Breast epithelium (tissue), 4 donors: ENCODE measurements at regions not wholly inside any gene's neighbourhood (a gene's known extent, or its start where the extent isn't known, plus 50 kb on each side); places are given as distances from the start of the nearest gene placed in this dataset.

Experiments
- DNase-seq, 2 donors: peaks; one replicate each; pipeline ENCODE4 v3.0.0-alpha.2; 2019; ENCODE audit warnings: low spot score in 2 of 2
- H3K27ac ChIP-seq, 2 donors: fragments of 200-600 bp; sonication (generic) in 1 of 2; one replicate each; pipeline ENCODE4 v1.5.1; 2016 to 2019; ENCODE audit warnings: mild to moderate bottlenecking in 1 of 2
- H3K27me3 ChIP-seq, 2 donors: fragments of 200-600 bp; sonication (generic) in 1 of 2; one replicate each; pipeline versions ENCODE4 v1.5.1 to v1.6.0; 2017 to 2019; ENCODE audit warnings: control low read depth in 1 of 2, mild to moderate bottlenecking in 1 of 2
- H3K36me3 ChIP-seq: fragments of 200-600 bp; one replicate; pipeline ENCODE4 v1.5.1; 2019
- H3K4me1 ChIP-seq, 2 donors: fragments of 200-600 bp; sonication (generic); one replicate each; pipeline ENCODE4 v1.5.1; 2016 to 2019; ENCODE audit warnings: control low read depth in 1 of 2
- H3K4me3 ChIP-seq, 3 donors: fragments of 200-600 bp; sonication (generic); 1 replicate in 2 of 3; 2 replicates in 1 of 3; pipeline ENCODE4 v1.5.1; 2016 to 2019; ENCODE audit warnings: mild to moderate bottlenecking in 3 of 3, moderate library complexity in 2 of 3
- H3K9me3 ChIP-seq, 2 donors: fragments of 200-600 bp; sonication (generic) in 1 of 2; one replicate each; pipeline ENCODE4 v1.5.1; 2016 to 2019; ENCODE audit warnings: control low read depth in 1 of 2
- CTCF ChIP-seq, 3 donors: fragments of 450-650 bp; IDR thresholded peaks; one replicate each; pipeline ENCODE4 v1.5.1; 2016 to 2017; ENCODE audit warnings: antibody characterized with exemption in 3 of 3, mild to moderate bottlenecking in 3 of 3, moderate library complexity in 3 of 3
- POLR2A ChIP-seq: fragments of 450-650 bp; IDR thresholded peaks from one replicate; pipeline ENCODE4 v1.6.1; 2016; ENCODE audit warnings: antibody characterized with exemption, mild to moderate bottlenecking, moderate library complexity
- POLR2AphosphoS5 ChIP-seq, 3 donors: sonication (generic); formaldehyde crosslinking; IDR thresholded peaks; one replicate each; pipeline ENCODE4 v1.6.1; 2017; ENCODE audit warnings: antibody characterized with exemption in 3 of 3
- intact Hi-C: fragments of 100-400 bp; cut with DNase I; formaldehyde crosslinking; loops from one replicate; pipeline ENCODE4 v1.15.1; 2023; ENCODE audit warnings: low total_unique reads

GRCh38 chr13:111413407-111414187 lies 93.2 kb downstream of the TEX29 start:
- no peaks in the 10 kb centered on the region for H3K4me1 ChIP-seq
- TF ChIP-seq POLR2A, result no peak
- no peak for TF ChIP-seq CTCF (IDR thresholded peaks at IDR 0.05)
- TF ChIP-seq POLR2AphosphoS5 (IDR thresholded peaks at IDR 0.05), result no peak
- no peaks in the 10 kb centered on the region for H3K36me3 ChIP-seq
- no peak for DNase-seq
- intact Hi-C loops, result no loop called here
- no peaks in the 10 kb centered on the region for H3K9me3 ChIP-seq
- H3K4me3 ChIP-seq, result no peak overlapping the region
- no peak overlapping the region for H3K27ac ChIP-seq
- H3K27me3 ChIP-seq, result peaks cover 0 to 77% of the 10 kb centered on the region in 2 donors

- intact Hi-C loops, result no loop called here
- Histone ChIP-seq H3K4me3 (no peak overlapping the region), H3K9me3 (no peaks in the 10 kb centered on the region), H3K36me3 (no peaks in the 10 kb centered on the region), H3K27me3 (peaks cover 0 to 70% of the 10 kb centered on the region in 2 donors), H3K27ac (no peak overlapping the region), H3K4me1 (no peaks in the 10 kb centered on the region)
- no peak for DNase-seq
- TF ChIP-seq CTCF (IDR thresholded peaks at IDR 0.05) (no peak), POLR2AphosphoS5 (IDR thresholded peaks at IDR 0.05) (no peak), POLR2A (no peak)
These were observed 93.9 kb downstream of the TEX29 start for GRCh38 chr13:111414341-111414740.

- Histone ChIP-seq H3K4me1 (no peaks in the 10 kb centered on the region), H3K9me3 (no peaks in the 10 kb centered on the region), H3K4me3 (no peak overlapping the region), H3K36me3 (no peaks in the 10 kb centered on the region), H3K27ac (no peak overlapping the region), H3K27me3 (peaks cover 0 to 65% of the 10 kb centered on the region in 2 donors)
- intact Hi-C loops, result no loop called here
- TF ChIP-seq POLR2A, result no peak
- no peak for TF ChIP-seq CTCF (IDR thresholded peaks at IDR 0.05)
- no peak for TF ChIP-seq POLR2AphosphoS5 (IDR thresholded peaks at IDR 0.05)
- DNase-seq, result no peak
These were observed 94.8 kb downstream of the TEX29 start for GRCh38 chr13:111415246-111415645.

GRCh38 chr13:111415765-111416164 lies 95.3 kb downstream of the TEX29 start:
- Histone ChIP-seq H3K27ac (no peak overlapping the region), H3K9me3 (no peaks in the 10 kb centered on the region), H3K36me3 (no peaks in the 10 kb centered on the region), H3K4me1 (no peaks in the 10 kb centered on the region), H3K4me3 (no peak overlapping the region), H3K27me3 (peaks cover 0 to 64% of the 10 kb centered on the region in 2 donors)
- intact Hi-C loops, result no loop called here
- TF ChIP-seq POLR2A, result no peak
- TF ChIP-seq POLR2AphosphoS5 (IDR thresholded peaks at IDR 0.05), result no peak
- no peak for DNase-seq

- Histone ChIP-seq H3K4me3 (no peak overlapping the region), H3K27ac (no peak overlapping the region), H3K36me3 (no peaks in the 10 kb centered on the region), H3K9me3 (no peaks in the 10 kb centered on the region), H3K27me3 (peaks cover 0 to 50% of the 10 kb centered on the region in 2 donors), H3K4me1 (peaks cover 0 to 3% of the 10 kb centered on the region in 2 donors)
- no peak for DNase-seq
- intact Hi-C loops, result no loop called here
- TF ChIP-seq POLR2A, result no peak
- TF ChIP-seq POLR2AphosphoS5 (IDR thresholded peaks at IDR 0.05), result no peak
These were observed 97.7 kb downstream of the TEX29 start for GRCh38 chr13:111418101-111418500.

DNA sequence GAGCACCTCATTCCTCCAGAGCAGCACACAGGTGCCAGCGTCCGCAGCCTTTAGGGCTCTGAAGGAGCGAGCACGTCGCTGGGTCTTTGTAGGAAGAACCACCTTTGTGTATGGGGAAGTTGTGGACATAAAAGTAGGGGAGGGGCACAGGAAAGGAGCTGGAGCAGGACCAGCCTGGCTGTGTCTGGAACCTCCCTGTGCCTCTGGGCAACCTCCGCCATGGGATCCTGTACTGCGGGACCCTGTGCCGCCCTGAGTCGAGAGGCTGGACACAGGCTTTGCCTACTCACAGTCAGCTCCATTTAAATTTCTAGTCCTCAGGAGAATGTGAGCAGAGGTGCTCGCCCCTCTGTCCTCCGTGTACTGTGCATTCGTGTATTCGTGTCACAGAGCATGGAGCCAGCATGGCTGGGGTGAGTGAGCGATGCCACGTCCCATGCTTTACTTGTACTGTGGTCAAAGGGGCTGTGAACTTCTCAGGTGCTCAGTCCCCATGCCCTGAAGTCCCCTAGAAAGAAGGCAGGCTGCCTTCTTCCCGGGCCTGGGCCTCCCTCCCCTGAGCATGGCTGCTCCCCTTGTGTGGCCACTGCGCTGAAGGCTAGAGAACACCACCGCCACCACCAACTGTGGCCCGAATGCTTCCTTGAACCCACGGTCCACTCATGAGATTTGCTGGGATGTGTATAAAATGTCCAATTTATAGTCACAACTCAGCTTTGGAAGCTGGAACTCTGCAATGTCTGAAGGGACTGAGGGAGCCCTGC lies 99.9 kb downstream of the TEX29 start:
- no peak for TF ChIP-seq POLR2AphosphoS5 (IDR thresholded peaks at IDR 0.05)
- no peak overlapping the region for H3K27ac ChIP-seq
- no peaks in the 10 kb centered on the region for H3K36me3 ChIP-seq
- intact Hi-C loops, result no loop called here
- peaks cover 0 to 3% of the 10 kb centered on the region in 2 donors for H3K4me1 ChIP-seq
- H3K4me3 ChIP-seq, result no peak overlapping the region
- H3K9me3 ChIP-seq, result no peaks in the 10 kb centered on the region
- no peak for DNase-seq
- peaks cover 0 to 31% of the 10 kb centered on the region in 2 donors for H3K27me3 ChIP-seq
